SU-DHL-6 (cell line): ENCODE measurements at regions not wholly inside any gene's neighbourhood (a gene's known extent, or its start where the extent isn't known, plus 50 kb on each side); places are given as distances from the start of the nearest gene placed in this dataset.

ENCODE experiments used
- CTCF ChIP-seq: fragments of 200-600 bp; sonication (generic); IDR thresholded peaks from one replicate; pipeline ENCODE4 v1.5.1; 2017; ENCODE audit warnings: antibody characterized with exemption, mild to moderate bottlenecking, low read length, moderate library complexity; ENCODE audit not compliant: insufficient read depth, poor library complexity, severe bottlenecking
- EZH2phosphoT487 ChIP-seq: fragments of 200-600 bp; sonication (generic), shearing (Covaris generic); conservative IDR thresholded peaks from 2 replicates; pipeline ENCODE4 v1.6.1; 2018; ENCODE audit warnings: mild to moderate bottlenecking, antibody characterized with exemption, low read length, moderate library complexity, mixed read lengths

GRCh38 chr9:75471549-75472114, 383.3 kb downstream of the OSTF1 start:
- TF ChIP-seq CTCF (no peak), EZH2phosphoT487 (no peak)
